ENCODE measurements at regions not wholly inside any gene's neighbourhood (a gene's known extent, or its start where the extent isn't known, plus 50 kb on each side); places are given as distances from the start of the nearest gene placed in this dataset.

DNA sequence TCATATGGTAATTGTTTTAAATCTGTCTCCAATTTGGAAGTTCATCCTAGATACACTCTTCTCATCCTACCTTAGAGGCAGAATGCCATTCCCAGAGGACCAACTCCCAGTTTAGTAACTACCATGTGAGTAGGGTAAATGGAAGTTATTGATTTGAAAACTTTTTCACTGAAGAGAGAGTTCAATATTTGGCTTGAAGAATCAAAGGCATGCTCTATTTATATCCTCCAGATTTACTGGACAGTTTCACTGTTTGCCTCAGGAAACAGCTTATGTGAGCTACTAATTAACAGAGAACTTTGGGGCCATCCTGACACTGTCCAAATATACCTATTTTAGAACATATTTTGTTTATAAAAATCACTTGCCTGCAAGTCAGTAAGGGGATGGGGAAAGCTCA, 607.2 kb upstream of the GYPC start:
- TF ChIP-seq EZH2 (optimal IDR thresholded peaks at IDR 0.05; ENCODE audit: low read depth, low read length), result no peak
- TF ChIP-seq, protein P1, sequence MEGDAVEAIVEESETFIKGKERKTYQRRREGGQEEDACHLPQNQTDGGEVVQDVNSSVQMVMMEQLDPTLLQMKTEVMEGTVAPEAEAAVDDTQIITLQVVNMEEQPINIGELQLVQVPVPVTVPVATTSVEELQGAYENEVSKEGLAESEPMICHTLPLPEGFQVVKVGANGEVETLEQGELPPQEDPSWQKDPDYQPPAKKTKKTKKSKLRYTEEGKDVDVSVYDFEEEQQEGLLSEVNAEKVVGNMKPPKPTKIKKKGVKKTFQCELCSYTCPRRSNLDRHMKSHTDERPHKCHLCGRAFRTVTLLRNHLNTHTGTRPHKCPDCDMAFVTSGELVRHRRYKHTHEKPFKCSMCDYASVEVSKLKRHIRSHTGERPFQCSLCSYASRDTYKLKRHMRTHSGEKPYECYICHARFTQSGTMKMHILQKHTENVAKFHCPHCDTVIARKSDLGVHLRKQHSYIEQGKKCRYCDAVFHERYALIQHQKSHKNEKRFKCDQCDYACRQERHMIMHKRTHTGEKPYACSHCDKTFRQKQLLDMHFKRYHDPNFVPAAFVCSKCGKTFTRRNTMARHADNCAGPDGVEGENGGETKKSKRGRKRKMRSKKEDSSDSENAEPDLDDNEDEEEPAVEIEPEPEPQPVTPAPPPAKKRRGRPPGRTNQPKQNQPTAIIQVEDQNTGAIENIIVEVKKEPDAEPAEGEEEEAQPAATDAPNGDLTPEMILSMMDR (IDR thresholded peaks at IDR 0.05; ENCODE audit: low read length), result no peak
